ENCODE measurements at regions not wholly inside any gene's neighbourhood (a gene's known extent, or its start where the extent isn't known, plus 50 kb on each side); places are given as distances from the start of the nearest gene placed in this dataset.

DNA sequence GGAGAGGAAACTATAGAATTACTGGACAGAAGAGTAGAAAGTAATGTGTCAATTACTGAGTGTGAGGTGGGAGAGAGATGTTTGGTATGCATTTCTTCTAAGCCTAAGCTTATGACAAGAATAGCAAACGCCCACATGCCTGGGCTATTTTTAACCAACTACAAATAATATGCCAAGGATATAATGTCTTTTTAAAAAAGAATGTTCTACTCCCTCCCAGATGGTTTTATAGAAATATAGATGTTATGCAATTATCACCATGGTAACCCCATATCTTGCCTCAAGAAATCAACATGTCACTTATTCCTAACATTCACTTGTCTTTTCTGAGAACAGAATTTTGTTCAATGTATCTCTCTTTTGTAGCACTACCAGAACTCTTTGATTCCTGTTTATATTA lies 996.7 kb upstream of the CHORDC1 start:
- H3K4me1 Mint-ChIP-seq = no peaks in the 10 kb centered on the region
- H3K9me3 Mint-ChIP-seq = peaks cover 3 to 19% (median 7%) of the 10 kb centered on the region in 5 donors
- Histone ChIP-seq H3K36me3 (ENCODE audit: insufficient read depth, low read length) (no peaks in the 10 kb centered on the region), H3K4me1 (ENCODE audit: insufficient read depth, low read length) (no peaks in the 10 kb centered on the region), H3K27ac (ENCODE audit: low read depth, low read length) (no peak overlapping the region), H3K9me3 (ENCODE audit: low read length) (peaks cover 3% of the 10 kb centered on the region), H3K4me3 (ENCODE audit: low read length) (no peak overlapping the region), H3K27me3 (ENCODE audit: insufficient read depth, low read length, poor library complexity, severe bottlenecking) (no peaks in the 10 kb centered on the region)
- H3K27me3 Mint-ChIP-seq = no peaks in the 10 kb centered on the region
- POLR2A ChIA-PET = no interaction called here
- H3K27ac Mint-ChIP-seq = no peak overlapping the region
- no peak overlapping the region for H3K4me3 Mint-ChIP-seq
- peaks cover 0 to 3% (median 0%) of the 10 kb centered on the region in 3 donors for H3K36me3 Mint-ChIP-seq
- no peak for DNase-seq
- CTCF ChIA-PET = no interaction called here

GRCh38 chr11:91209751-91210150 lies 986.9 kb upstream of the CHORDC1 start:
- peaks cover 1 to 15% (median 12%) of the 10 kb centered on the region in 5 donors for H3K9me3 Mint-ChIP-seq
- Histone ChIP-seq H3K9me3 (ENCODE audit: low read length) (no peaks in the 10 kb centered on the region), H3K4me3 (ENCODE audit: low read length) (no peak overlapping the region), H3K36me3 (ENCODE audit: insufficient read depth, low read length) (no peaks in the 10 kb centered on the region), H3K4me1 (ENCODE audit: insufficient read depth, low read length) (no peaks in the 10 kb centered on the region), H3K27ac (ENCODE audit: low read depth, low read length) (no peak overlapping the region), H3K27me3 (ENCODE audit: insufficient read depth, low read length, poor library complexity, severe bottlenecking) (no peaks in the 10 kb centered on the region)
- no peaks in the 10 kb centered on the region for H3K36me3 Mint-ChIP-seq
- no peak overlapping the region for H3K27ac Mint-ChIP-seq
- H3K27me3 Mint-ChIP-seq = no peaks in the 10 kb centered on the region
- H3K4me1 Mint-ChIP-seq = no peaks in the 10 kb centered on the region
- DNase-seq = no peak
- POLR2A ChIA-PET = no interaction called here
- H3K4me3 Mint-ChIP-seq = no peak overlapping the region
- CTCF ChIA-PET = no interaction called here

GRCh38 chr11:91209306-91209705 lies 986.5 kb upstream of the CHORDC1 start:
- no peaks in the 10 kb centered on the region for H3K36me3 Mint-ChIP-seq
- H3K27ac Mint-ChIP-seq = no peak overlapping the region
- no peaks in the 10 kb centered on the region for H3K27me3 Mint-ChIP-seq
- Histone ChIP-seq H3K9me3 (ENCODE audit: low read length) (no peaks in the 10 kb centered on the region), H3K4me1 (ENCODE audit: insufficient read depth, low read length) (no peaks in the 10 kb centered on the region), H3K27me3 (ENCODE audit: insufficient read depth, low read length, poor library complexity, severe bottlenecking) (no peaks in the 10 kb centered on the region), H3K27ac (ENCODE audit: low read depth, low read length) (no peak overlapping the region), H3K4me3 (ENCODE audit: low read length) (no peak overlapping the region), H3K36me3 (ENCODE audit: insufficient read depth, low read length) (no peaks in the 10 kb centered on the region)
- CTCF ChIA-PET = no interaction called here
- no peak overlapping the region for H3K4me3 Mint-ChIP-seq
- POLR2A ChIA-PET = no interaction called here
- peaks cover 1 to 15% (median 12%) of the 10 kb centered on the region in 5 donors for H3K9me3 Mint-ChIP-seq
- DNase-seq = no peak
- H3K4me1 Mint-ChIP-seq = no peaks in the 10 kb centered on the region

- no peaks in the 10 kb centered on the region for H3K36me3 Mint-ChIP-seq
- H3K4me1 Mint-ChIP-seq = no peaks in the 10 kb centered on the region
- H3K9me3 Mint-ChIP-seq = peaks cover 4 to 18% (median 5%) of the 10 kb centered on the region in 5 donors
Observed at GRCh38 chr11:91199866-91200265, 977.0 kb upstream of the CHORDC1 start.

DNA sequence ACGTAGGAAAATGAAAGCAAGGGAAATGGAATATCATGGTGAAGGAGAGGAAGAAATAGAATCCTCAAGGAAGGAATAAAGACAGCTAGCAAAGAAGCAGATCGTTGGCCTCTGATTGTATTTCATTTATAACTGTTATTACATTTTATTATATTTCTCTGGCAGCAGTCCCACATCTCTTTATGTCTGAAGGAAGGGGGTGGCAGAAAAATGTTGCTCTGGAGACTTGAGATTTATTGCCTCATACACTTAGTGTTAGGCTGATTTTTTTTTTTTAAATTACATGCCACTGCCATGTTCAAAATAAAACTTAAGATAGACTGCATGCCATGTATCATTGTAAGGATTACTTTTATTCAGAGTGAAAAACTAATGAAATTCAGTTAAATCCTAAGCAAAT lies 971.7 kb upstream of the CHORDC1 start:
- H3K4me1 Mint-ChIP-seq = no peaks in the 10 kb centered on the region
- H3K27ac ChIP-seq (ENCODE audit: low read depth, low read length) = no peak overlapping the region
- H3K36me3 ChIP-seq (ENCODE audit: insufficient read depth, low read length) = no peaks in the 10 kb centered on the region
- DNase-seq = no peak
- ChIA-PET POLR2A (no interaction called here), CTCF (no interaction called here)
- H3K36me3 Mint-ChIP-seq = no peaks in the 10 kb centered on the region
- H3K27me3 Mint-ChIP-seq = no peaks in the 10 kb centered on the region
- H3K27me3 ChIP-seq (ENCODE audit: insufficient read depth, low read length, poor library complexity, severe bottlenecking) = no peaks in the 10 kb centered on the region
- H3K9me3 ChIP-seq (ENCODE audit: low read length) = no peaks in the 10 kb centered on the region
- no peak overlapping the region for H3K27ac Mint-ChIP-seq
- no peaks in the 10 kb centered on the region for H3K4me1 ChIP-seq (ENCODE audit: insufficient read depth, low read length)
- peaks cover 4 to 27% (median 8%) of the 10 kb centered on the region in 5 donors for H3K9me3 Mint-ChIP-seq
- H3K4me3 ChIP-seq (ENCODE audit: low read length) = no peak overlapping the region
- no peak overlapping the region for H3K4me3 Mint-ChIP-seq

More at GRCh38 chr11:91199866-91200265, 977.0 kb upstream of the CHORDC1 start:
- Histone ChIP-seq H3K4me1 (ENCODE audit: insufficient read depth, low read length) (no peaks in the 10 kb centered on the region), H3K36me3 (ENCODE audit: insufficient read depth, low read length) (no peaks in the 10 kb centered on the region), H3K27ac (ENCODE audit: low read depth, low read length) (no peak overlapping the region), H3K9me3 (ENCODE audit: low read length) (no peaks in the 10 kb centered on the region), H3K27me3 (ENCODE audit: insufficient read depth, low read length, poor library complexity, severe bottlenecking) (no peaks in the 10 kb centered on the region), H3K4me3 (ENCODE audit: low read length) (no peak overlapping the region)
- Mint-ChIP-seq H3K4me3 (no peak overlapping the region), H3K27ac (no peak overlapping the region), H3K27me3 (no peaks in the 10 kb centered on the region)
- CTCF ChIA-PET = no interaction called here
- POLR2A ChIA-PET = no interaction called here
- DNase-seq = no peak

- no peak overlapping the region for H3K27ac ChIP-seq (ENCODE audit: low read depth, low read length)
- Mint-ChIP-seq H3K4me3 (no peak overlapping the region), H3K9me3 (peaks cover 3 to 37% (median 15%) of the 10 kb centered on the region in 5 donors), H3K27me3 (no peaks in the 10 kb centered on the region), H3K36me3 (no peaks in the 10 kb centered on the region), H3K27ac (no peak overlapping the region), H3K4me1 (no peaks in the 10 kb centered on the region)
- no peaks in the 10 kb centered on the region for H3K4me1 ChIP-seq (ENCODE audit: insufficient read depth, low read length)
- H3K36me3 ChIP-seq (ENCODE audit: insufficient read depth, low read length) = no peaks in the 10 kb centered on the region
- H3K27me3 ChIP-seq (ENCODE audit: insufficient read depth, low read length, poor library complexity, severe bottlenecking) = no peaks in the 10 kb centered on the region
- DNase-seq = no peak
- H3K9me3 ChIP-seq (ENCODE audit: low read length) = no peaks in the 10 kb centered on the region
- CTCF ChIA-PET = no interaction called here
- H3K4me3 ChIP-seq (ENCODE audit: low read length) = no peak overlapping the region
- POLR2A ChIA-PET = no interaction called here
Observed at GRCh38 chr11:91188484-91188883, 965.6 kb upstream of the CHORDC1 start.

DNA sequence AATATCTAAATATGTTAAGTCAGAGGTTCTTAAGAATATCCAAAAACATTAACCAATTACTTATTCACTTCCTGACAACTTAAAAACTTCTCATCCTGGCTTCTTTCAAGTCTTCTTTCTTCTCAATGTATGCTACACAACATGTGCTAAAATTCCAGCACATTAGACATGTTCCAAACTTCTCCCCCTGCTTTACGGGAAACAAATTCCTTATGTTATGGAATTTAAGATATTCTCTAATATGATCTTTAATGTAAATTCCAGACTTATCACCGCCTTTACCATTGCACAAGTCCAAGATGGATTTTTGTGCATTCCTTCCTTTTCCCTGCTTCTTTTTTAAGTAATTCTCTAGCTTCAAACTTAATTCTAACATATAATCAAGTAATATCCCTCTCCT lies 964.5 kb upstream of the CHORDC1 start:
- H3K4me3 ChIP-seq (ENCODE audit: low read length) = no peak overlapping the region
- ChIA-PET POLR2A (no interaction called here), CTCF (no interaction called here)
- no peak for DNase-seq
- no peaks in the 10 kb centered on the region for H3K27me3 ChIP-seq (ENCODE audit: insufficient read depth, low read length, poor library complexity, severe bottlenecking)
- Mint-ChIP-seq H3K27ac (no peak overlapping the region), H3K9me3 (peaks cover 7 to 45% (median 19%) of the 10 kb centered on the region in 5 donors), H3K4me3 (no peak overlapping the region), H3K27me3 (no peaks in the 10 kb centered on the region), H3K36me3 (peaks cover 0 to 3% (median 0%) of the 10 kb centered on the region in 3 donors), H3K4me1 (no peaks in the 10 kb centered on the region)
- no peaks in the 10 kb centered on the region for H3K36me3 ChIP-seq (ENCODE audit: insufficient read depth, low read length)
- no peak overlapping the region for H3K27ac ChIP-seq (ENCODE audit: low read depth, low read length)
- no peaks in the 10 kb centered on the region for H3K4me1 ChIP-seq (ENCODE audit: insufficient read depth, low read length)
- H3K9me3 ChIP-seq (ENCODE audit: low read length) = no peaks in the 10 kb centered on the region

- no peak overlapping the region for H3K4me3 Mint-ChIP-seq
- no peaks in the 10 kb centered on the region for H3K27me3 Mint-ChIP-seq
Observed at GRCh38 chr11:91178366-91178765, 955.5 kb upstream of the CHORDC1 start.

GRCh38 chr11:91174734-91175133 lies 951.9 kb upstream of the CHORDC1 start:
- H3K4me1 ChIP-seq (ENCODE audit: insufficient read depth, low read length) = no peaks in the 10 kb centered on the region
- H3K27ac Mint-ChIP-seq = no peak overlapping the region
- H3K36me3 ChIP-seq (ENCODE audit: insufficient read depth, low read length) = no peaks in the 10 kb centered on the region
- H3K27ac ChIP-seq (ENCODE audit: low read depth, low read length) = no peak overlapping the region
- no peak for DNase-seq
- POLR2A ChIA-PET = no interaction called here
- H3K36me3 Mint-ChIP-seq = no peaks in the 10 kb centered on the region
- peaks cover 3% of the 10 kb centered on the region for H3K9me3 ChIP-seq (ENCODE audit: low read length)
- H3K27me3 ChIP-seq (ENCODE audit: insufficient read depth, low read length, poor library complexity, severe bottlenecking) = no peaks in the 10 kb centered on the region
- H3K4me3 Mint-ChIP-seq = no peak overlapping the region
- H3K4me3 ChIP-seq (ENCODE audit: low read length) = no peak overlapping the region
- H3K9me3 Mint-ChIP-seq = peaks cover 0 to 45% (median 13%) of the 10 kb centered on the region in 5 donors
- peaks cover 0 to 1% of the 10 kb centered on the region in 2 donors for H3K27me3 Mint-ChIP-seq
- CTCF ChIA-PET = no interaction called here
- H3K4me1 Mint-ChIP-seq = no peaks in the 10 kb centered on the region

More at GRCh38 chr11:91178366-91178765, 955.5 kb upstream of the CHORDC1 start:
- no peak overlapping the region for H3K27ac ChIP-seq (ENCODE audit: low read depth, low read length)
- DNase-seq = no peak
- ChIA-PET POLR2A (no interaction called here), CTCF (no interaction called here)
- H3K9me3 ChIP-seq (ENCODE audit: low read length) = peaks cover 3% of the 10 kb centered on the region
- H3K4me3 ChIP-seq (ENCODE audit: low read length) = no peak overlapping the region
- no peaks in the 10 kb centered on the region for H3K36me3 ChIP-seq (ENCODE audit: insufficient read depth, low read length)
- no peaks in the 10 kb centered on the region for H3K27me3 ChIP-seq (ENCODE audit: insufficient read depth, low read length, poor library complexity, severe bottlenecking)
- H3K27ac Mint-ChIP-seq = no peak overlapping the region
- peaks cover 4 to 51% (median 12%) of the 10 kb centered on the region in 5 donors for H3K9me3 Mint-ChIP-seq
- H3K4me1 ChIP-seq (ENCODE audit: insufficient read depth, low read length) = no peaks in the 10 kb centered on the region
- no peaks in the 10 kb centered on the region for H3K4me1 Mint-ChIP-seq
- H3K36me3 Mint-ChIP-seq = peaks cover 0 to 3% (median 0%) of the 10 kb centered on the region in 3 donors

Measured in CD8-positive, alpha-beta memory T cell (primary cell).